Testis (tissue), 2 donors: ENCODE measurements at regions not wholly inside any gene's neighbourhood (a gene's known extent, or its start where the extent isn't known, plus 50 kb on each side); places are given as distances from the start of the nearest gene placed in this dataset.

Experiments
- POLR2A ChIP-seq: fragments of 450-650 bp; IDR thresholded peaks from one replicate; pipeline ENCODE4 v1.6.1; 2017; ENCODE audit warnings: antibody characterized with exemption, mild to moderate bottlenecking, moderate library complexity
- TF ChIP-seq, protein P1 (sequence below), 3 experiments: fragments of 450-650 bp in 2 of 3; fragments of 200-600 bp in 1 of 3; sonication (generic) in 1 of 3; IDR thresholded peaks; one replicate each; pipeline ENCODE4 v1.5.1; 2016 to 2019; ENCODE audit warnings: antibody characterized with exemption in 3 of 3, mild to moderate bottlenecking in 2 of 3, moderate library complexity in 1 of 3

DNA sequence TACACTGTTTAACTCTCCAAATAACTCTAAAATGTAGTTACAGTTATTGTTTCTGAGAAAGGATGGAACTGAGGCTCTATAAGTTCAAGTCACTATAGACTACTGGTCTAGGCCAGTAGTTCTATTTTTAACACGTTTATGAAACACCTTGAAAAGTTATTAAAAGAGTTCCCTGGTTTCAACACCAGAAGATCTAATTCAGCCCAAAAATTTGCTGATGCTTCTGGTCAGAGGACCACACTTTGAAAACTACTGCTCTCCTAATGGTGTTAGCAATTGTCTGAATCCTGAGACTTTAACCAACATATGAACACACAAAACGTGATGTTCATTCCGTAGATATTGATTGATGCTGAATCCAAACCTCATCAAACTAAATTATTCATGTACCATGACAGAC is 658.6 kb upstream of the STEAP1 start:
- no peak for TF ChIP-seq POLR2A
- TF ChIP-seq, protein P1, sequence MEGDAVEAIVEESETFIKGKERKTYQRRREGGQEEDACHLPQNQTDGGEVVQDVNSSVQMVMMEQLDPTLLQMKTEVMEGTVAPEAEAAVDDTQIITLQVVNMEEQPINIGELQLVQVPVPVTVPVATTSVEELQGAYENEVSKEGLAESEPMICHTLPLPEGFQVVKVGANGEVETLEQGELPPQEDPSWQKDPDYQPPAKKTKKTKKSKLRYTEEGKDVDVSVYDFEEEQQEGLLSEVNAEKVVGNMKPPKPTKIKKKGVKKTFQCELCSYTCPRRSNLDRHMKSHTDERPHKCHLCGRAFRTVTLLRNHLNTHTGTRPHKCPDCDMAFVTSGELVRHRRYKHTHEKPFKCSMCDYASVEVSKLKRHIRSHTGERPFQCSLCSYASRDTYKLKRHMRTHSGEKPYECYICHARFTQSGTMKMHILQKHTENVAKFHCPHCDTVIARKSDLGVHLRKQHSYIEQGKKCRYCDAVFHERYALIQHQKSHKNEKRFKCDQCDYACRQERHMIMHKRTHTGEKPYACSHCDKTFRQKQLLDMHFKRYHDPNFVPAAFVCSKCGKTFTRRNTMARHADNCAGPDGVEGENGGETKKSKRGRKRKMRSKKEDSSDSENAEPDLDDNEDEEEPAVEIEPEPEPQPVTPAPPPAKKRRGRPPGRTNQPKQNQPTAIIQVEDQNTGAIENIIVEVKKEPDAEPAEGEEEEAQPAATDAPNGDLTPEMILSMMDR (IDR thresholded peaks at IDR 0.05): no peak
